OCI-LY7 (cell line): ENCODE measurements at regions not wholly inside any gene's neighbourhood (a gene's known extent, or its start where the extent isn't known, plus 50 kb on each side); places are given as distances from the start of the nearest gene placed in this dataset.

Experiments used
- BruUV-seq: library from RNA; stranded (reverse); fragments of 400-500 nt; replicated peaks from 2 replicates; lab custom pipeline; 2021; lab: Mats Ljungman, UMichigan
- CTCF ChIA-PET: fragments of 300-600 bp; sonication (Branson Sonifier 250); formaldehyde crosslinking; loops from one replicate; lab custom pipeline; 2022; ENCODE audit warnings: antibody characterized with exemption; ENCODE audit not compliant: unreplicated experiment; lab: Charles Lee
- POLR2A ChIA-PET: fragments of 300-600 bp; sonication (Branson Sonifier 250); formaldehyde crosslinking; loops from one replicate; lab custom pipeline; 2022; ENCODE audit warnings: antibody characterized with exemption; lab: Charles Lee
- DNase-seq: peaks from one replicate; pipeline ENCODE4 v3.0.0-alpha.2; 2015; ENCODE audit warnings: low spot score
- H2AFZ ChIP-seq: fragments of 200-600 bp; sonication (generic), shearing (Covaris generic); 2 replicates; pipeline ENCODE4 v1.6.1; 2014; ENCODE audit warnings: mild to moderate bottlenecking, antibody characterized with exemption, low read length, moderate library complexity
- H3K27ac ChIP-seq: fragments of 200-600 bp; sonication (generic); 2 replicates; pipeline ENCODE4 v1.5.1; 2014; ENCODE audit warnings: mixed run types, low read depth, mild to moderate bottlenecking, moderate library complexity, low read length, inconsistent platforms; ENCODE audit not compliant: poor library complexity, severe bottlenecking
- H3K36me3 ChIP-seq: fragments of 200-600 bp; sonication (generic); 2 replicates; pipeline ENCODE4 v1.6.1; 2014; ENCODE audit warnings: mild to moderate bottlenecking, antibody characterized with exemption, low read length, moderate library complexity, mixed read lengths; ENCODE audit not compliant: insufficient read depth
- H3K4me1 ChIP-seq: fragments of 200-600 bp; sonication (generic); 2 replicates; pipeline ENCODE4 v1.5.1; 2014; ENCODE audit warnings: mild to moderate bottlenecking, low read length; ENCODE audit not compliant: insufficient read depth, poor library complexity, severe bottlenecking
- H3K4me2 ChIP-seq: fragments of 200-600 bp; sonication (generic); 2 replicates; pipeline ENCODE4 v1.6.1; 2014; ENCODE audit warnings: mild to moderate bottlenecking, low read length
- H3K4me3 ChIP-seq: fragments of 200-600 bp; sonication (generic); 2 replicates; pipeline ENCODE4 v1.5.1; 2014; ENCODE audit warnings: mild to moderate bottlenecking, low read depth, low read length; ENCODE audit not compliant: poor library complexity, severe bottlenecking
- H3K79me2 ChIP-seq: fragments of 200-600 bp; sonication (generic); 2 replicates; pipeline ENCODE4 v1.6.1; 2016; ENCODE audit warnings: low read depth, mild to moderate bottlenecking, low read length, moderate library complexity, mixed read lengths; ENCODE audit not compliant: insufficient read depth
- H3K9me2 ChIP-seq: fragments of 200-600 bp; sonication (generic); 2 replicates; pipeline ENCODE4 v1.6.1; 2016; ENCODE audit warnings: mild to moderate bottlenecking, low read length, mixed read lengths; ENCODE audit not compliant: insufficient read depth
- H3K9me3 ChIP-seq: fragments of 200-600 bp; sonication (generic); 2 replicates; pipeline ENCODE4 v1.6.1; 2014; ENCODE audit warnings: mild to moderate bottlenecking, mixed run types, low read length, mixed read lengths
- H4K20me1 ChIP-seq: fragments of 200-600 bp; sonication (generic); 2 replicates; pipeline ENCODE4 v1.6.1; 2014; ENCODE audit warnings: mild to moderate bottlenecking, antibody characterized with exemption, low read length, moderate library complexity, mixed read lengths; ENCODE audit not compliant: insufficient read depth
- CTCF ChIP-seq: fragments of 200-600 bp; sonication (generic); conservative IDR thresholded peaks from 2 replicates; pipeline ENCODE4 v1.5.1; 2014; ENCODE audit warnings: mild to moderate bottlenecking, antibody characterized with exemption, low read length, moderate library complexity, mixed read lengths
- EZH2phosphoT487 ChIP-seq: fragments of 200-600 bp; sonication (generic); IDR thresholded peaks from 2 replicates; pipeline ENCODE4 v1.6.1; 2018; ENCODE audit warnings: low read depth, borderline replicate concordance, mild to moderate bottlenecking, mixed run types, antibody characterized with exemption, low read length, moderate library complexity, mixed read lengths
- intact Hi-C: fragments of 100-400 bp; cut with micrococcal nuclease; formaldehyde crosslinking; loops from one replicate; pipeline ENCODE4 v1.10.0; 2022; ENCODE audit not compliant: unreplicated experiment

- intact Hi-C loops = no loop called here
- Histone ChIP-seq H3K79me2 (no peaks in the 10 kb centered on the region), H3K4me2 (no peak overlapping the region), H3K9me3 (no peaks in the 10 kb centered on the region), H3K4me1 (no peaks in the 10 kb centered on the region), H2AFZ (no peak overlapping the region), H3K4me3 (no peak overlapping the region), H3K36me3 (no peaks in the 10 kb centered on the region), H3K9me2 (no peaks in the 10 kb centered on the region), H3K27ac (no peak overlapping the region), H4K20me1 (no peaks in the 10 kb centered on the region)
- BruUV-seq = no TSS peak
- CTCF ChIA-PET = no interaction called here
- TF ChIP-seq EZH2phosphoT487 = no peak
- TF ChIP-seq CTCF = no peak
- POLR2A ChIA-PET = interaction anchor here (0.7 to 1.0 kb wide), 2 partner anchors 17 to 37 kb away, joined by 3 read pairs; no protein-coding TSS in a partner anchor
- DNase-seq = no peak
These were observed 111.9 kb upstream of the EFNA5 start for GRCh38 chr5:107782561-107783169.

GRCh38 chr5:107781451-107781850 lies 110.7 kb upstream of the EFNA5 start:
- BruUV-seq = no TSS peak
- H4K20me1 ChIP-seq = no peaks in the 10 kb centered on the region
- no peak overlapping the region for H3K4me2 ChIP-seq
- ChIA-PET CTCF (no interaction called here), POLR2A (interaction anchor here (1.3 kb wide), 1 partner anchor 12 kb away, joined by 5 read pairs; no protein-coding TSS in a partner anchor)
- DNase-seq = no peak
- no peaks in the 10 kb centered on the region for H3K9me3 ChIP-seq
- no peaks in the 10 kb centered on the region for H3K9me2 ChIP-seq
- intact Hi-C loops = no loop called here
- H2AFZ ChIP-seq = no peak overlapping the region
- H3K27ac ChIP-seq = no peak overlapping the region
- no peaks in the 10 kb centered on the region for H3K4me1 ChIP-seq
- no peak overlapping the region for H3K4me3 ChIP-seq
- no peaks in the 10 kb centered on the region for H3K79me2 ChIP-seq
- no peaks in the 10 kb centered on the region for H3K36me3 ChIP-seq
- TF ChIP-seq EZH2phosphoT487 (no peak), CTCF (no peak)

DNA sequence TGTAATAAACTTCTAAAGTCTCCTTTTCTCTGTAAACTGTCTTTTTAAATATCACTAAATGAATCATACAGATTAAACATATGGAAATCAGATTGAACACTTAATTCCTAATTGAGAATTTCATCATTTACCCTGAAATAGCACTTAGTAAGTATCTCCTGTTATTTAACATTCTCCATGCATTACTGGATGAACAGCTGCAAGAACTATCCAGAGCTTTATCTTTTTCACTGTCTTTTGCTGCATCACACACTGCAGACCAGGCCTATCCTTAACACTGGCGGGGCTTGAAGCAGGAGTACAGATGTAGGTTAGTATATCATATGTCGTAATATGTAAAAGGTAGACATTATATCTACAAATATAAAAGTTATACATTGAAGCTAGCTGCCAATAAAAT lies 108.7 kb upstream of the EFNA5 start:
- no peak for DNase-seq
- Histone ChIP-seq H4K20me1 (no peaks in the 10 kb centered on the region), H3K4me2 (no peak overlapping the region), H3K9me3 (no peaks in the 10 kb centered on the region), H3K4me3 (no peak overlapping the region), H3K27ac (no peak overlapping the region), H3K36me3 (no peaks in the 10 kb centered on the region), H3K79me2 (no peaks in the 10 kb centered on the region), H3K4me1 (no peaks in the 10 kb centered on the region), H3K9me2 (no peaks in the 10 kb centered on the region), H2AFZ (no peak overlapping the region)
- no peak for TF ChIP-seq CTCF
- no peak for TF ChIP-seq EZH2phosphoT487
- intact Hi-C loops = no loop called here
- BruUV-seq = no TSS peak
- POLR2A ChIA-PET = no interaction called here
- CTCF ChIA-PET = no interaction called here
